ENCODE measurements at regions not wholly inside any gene's neighbourhood (a gene's known extent, or its start where the extent isn't known, plus 50 kb on each side); places are given as distances from the start of the nearest gene placed in this dataset.

DNA sequence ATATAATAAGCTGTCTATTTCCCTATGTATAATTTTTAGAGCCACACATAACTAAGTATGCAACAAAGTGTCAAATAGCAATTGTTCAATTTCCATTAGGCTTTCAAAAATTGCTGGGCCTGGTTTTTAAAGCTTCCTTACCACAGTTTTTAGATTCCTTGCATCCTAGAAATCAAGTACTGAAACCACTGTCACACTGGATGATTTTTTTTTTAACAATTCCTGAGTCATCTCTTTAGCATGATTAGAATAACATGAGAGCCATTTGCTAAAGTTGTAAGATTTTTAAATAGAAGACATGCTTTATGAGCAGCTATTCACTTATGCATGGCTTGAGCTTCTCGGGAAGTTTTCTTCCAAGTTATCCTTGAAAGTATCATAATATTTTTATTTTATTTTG is 319.5 kb upstream of the NXPH2 start:
- no peak overlapping the region for H3K4me3 ChIP-seq (ENCODE audit: low read depth, low read length)
- DNase-seq (ENCODE audit: low read depth) = peak; percentile 1

DNA sequence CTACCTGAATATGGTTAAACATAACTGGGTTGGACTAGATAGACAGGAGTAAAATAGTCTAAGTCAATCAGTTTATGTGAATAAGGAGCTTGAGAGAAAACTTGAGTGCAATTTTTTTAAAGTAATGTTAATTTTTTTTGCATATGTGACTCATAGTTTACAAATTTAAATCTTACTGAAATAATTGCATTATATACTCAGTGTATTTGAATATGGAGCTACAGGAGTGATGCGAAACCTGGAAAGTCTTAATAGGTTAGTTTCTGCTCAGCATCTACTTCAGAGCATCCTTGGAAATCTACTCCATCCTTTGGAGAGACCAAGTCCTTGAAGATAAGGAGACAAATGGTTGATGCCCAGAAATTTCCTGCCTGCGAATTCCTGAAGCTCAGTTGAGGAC is 318.8 kb upstream of the NXPH2 start:
- no peak for TF ChIP-seq CTCF (conservative IDR thresholded peaks at IDR 0.05; ENCODE audit: low read depth, low read length)
- no peak for DNase-seq (ENCODE audit: low read depth)
- H3K4me3 ChIP-seq (ENCODE audit: low read depth, low read length) = no peak overlapping the region

More for the DNA sequence above, 319.5 kb upstream of the NXPH2 start:
- TF ChIP-seq CTCF (conservative IDR thresholded peaks at IDR 0.05; ENCODE audit: low read depth, low read length) = no peak

DNA sequence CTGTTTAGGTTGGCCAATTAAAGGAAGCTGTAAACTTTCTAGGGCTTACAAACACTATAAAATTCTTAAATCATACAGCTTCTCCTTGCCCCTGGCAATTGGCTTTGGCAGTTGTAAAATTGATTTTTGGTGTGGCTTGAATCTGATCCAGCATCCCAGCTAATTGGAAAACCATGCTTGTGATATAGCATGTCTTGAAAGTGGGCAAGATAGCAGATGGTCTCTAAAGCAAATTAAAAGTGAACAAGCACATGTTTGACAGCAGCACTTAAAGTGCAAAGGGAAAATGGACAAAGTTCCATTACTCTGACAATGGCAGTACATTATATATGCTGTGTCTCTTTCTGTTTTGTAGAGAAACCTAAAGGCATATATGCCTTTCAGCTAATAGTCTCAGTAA is 302.9 kb upstream of the NXPH2 start:
- DNase-seq (ENCODE audit: low read depth) = no peak
- H3K4me3 ChIP-seq (ENCODE audit: low read depth, low read length) = no peak overlapping the region
- no peak for TF ChIP-seq CTCF (conservative IDR thresholded peaks at IDR 0.05; ENCODE audit: low read depth, low read length)

- no peak for DNase-seq (ENCODE audit: low read depth)
- H3K4me3 ChIP-seq (ENCODE audit: low read depth, low read length) = no peak overlapping the region
- no peak for TF ChIP-seq CTCF (conservative IDR thresholded peaks at IDR 0.05; ENCODE audit: low read depth, low read length)
Observed at GRCh38 chr2:139080244-139080643, 300.1 kb upstream of the NXPH2 start.

- TF ChIP-seq CTCF (conservative IDR thresholded peaks at IDR 0.05; ENCODE audit: low read depth, low read length) = no peak
- H3K4me3 ChIP-seq (ENCODE audit: low read depth, low read length) = no peak overlapping the region
- DNase-seq (ENCODE audit: low read depth) = peak; percentile 2
Observed at GRCh38 chr2:139079311-139079710, 299.1 kb upstream of the NXPH2 start.

- peak; percentile 18 for DNase-seq (ENCODE audit: low read depth)
- TF ChIP-seq CTCF (conservative IDR thresholded peaks at IDR 0.05; ENCODE audit: low read depth, low read length) = no peak
Observed at GRCh38 chr2:139078376-139078775, 298.2 kb upstream of the NXPH2 start.

GRCh38 chr2:139077099-139077737 is 297.0 kb upstream of the NXPH2 start:
- no peak for TF ChIP-seq CTCF (conservative IDR thresholded peaks at IDR 0.05; ENCODE audit: low read depth, low read length)
- DNase-seq (ENCODE audit: low read depth) = no peak
- no peak overlapping the region for H3K4me3 ChIP-seq (ENCODE audit: low read depth, low read length)

More at GRCh38 chr2:139078376-139078775, 298.2 kb upstream of the NXPH2 start:
- H3K4me3 ChIP-seq (ENCODE audit: low read depth, low read length) = no peak overlapping the region

All from choroid plexus epithelial cell (primary cell).